ENCODE measurements at regions not wholly inside any gene's neighbourhood (a gene's known extent, or its start where the extent isn't known, plus 50 kb on each side); places are given as distances from the start of the nearest gene placed in this dataset.

- no peak for DNase-seq
These were observed 893.7 kb upstream of the SLIT2 start for GRCh38 chr4:19358015-19358414.

- DNase-seq: no peak
These were observed 902.3 kb upstream of the SLIT2 start for GRCh38 chr4:19349416-19349815.

- DNase-seq: no peak
These were observed 903.0 kb upstream of the SLIT2 start for GRCh38 chr4:19348746-19349145.

GRCh38 chr4:19346636-19347035 lies 905.1 kb upstream of the SLIT2 start:
- no peak for DNase-seq

GRCh38 chr4:19329631-19330030 lies 922.1 kb upstream of the SLIT2 start:
- no peak for DNase-seq

GRCh38 chr4:19329077-19329476 lies 922.6 kb upstream of the SLIT2 start:
- no peak for DNase-seq

GRCh38 chr4:19327364-19327763 lies 924.3 kb upstream of the SLIT2 start:
- no peak for DNase-seq

GRCh38 chr4:19324184-19324583 lies 927.5 kb upstream of the SLIT2 start:
- DNase-seq: no peak

GRCh38 chr4:19319607-19320006 lies 932.1 kb upstream of the SLIT2 start:
- no peak for DNase-seq

GRCh38 chr4:19317377-19317776 lies 934.3 kb upstream of the SLIT2 start:
- no peak for DNase-seq

GRCh38 chr4:19314116-19314515 lies 937.6 kb upstream of the SLIT2 start:
- no peak for DNase-seq

- DNase-seq: no peak
These were observed 942.3 kb upstream of the SLIT2 start for GRCh38 chr4:19309378-19309777.

- DNase-seq: no peak
These were observed 947.7 kb upstream of the SLIT2 start for GRCh38 chr4:19304028-19304427.

- no peak for DNase-seq
These were observed 950.2 kb upstream of the SLIT2 start for GRCh38 chr4:19301527-19301926.

GRCh38 chr4:19300213-19300612 lies 951.5 kb upstream of the SLIT2 start:
- no peak for DNase-seq

- DNase-seq: no peak
These were observed 952.7 kb upstream of the SLIT2 start for GRCh38 chr4:19298998-19299397.

GRCh38 chr4:19293781-19294180 lies 957.9 kb upstream of the SLIT2 start:
- DNase-seq: no peak

GRCh38 chr4:19293080-19293479 lies 958.6 kb upstream of the SLIT2 start:
- DNase-seq: no peak

- no peak for DNase-seq
These were observed 964.8 kb upstream of the SLIT2 start for GRCh38 chr4:19286924-19287323.

- no peak for DNase-seq
These were observed 966.6 kb upstream of the SLIT2 start for GRCh38 chr4:19285146-19285545.

- DNase-seq: no peak
These were observed 973.0 kb upstream of the SLIT2 start for GRCh38 chr4:19278665-19279064.

- DNase-seq: no peak
These were observed 985.1 kb upstream of the SLIT2 start for GRCh38 chr4:19266566-19266965.

GRCh38 chr4:19262467-19262866 lies 989.2 kb upstream of the SLIT2 start:
- no peak for DNase-seq

GRCh38 chr4:19260346-19260745 lies 991.4 kb upstream of the SLIT2 start:
- DNase-seq: no peak

- no peak for DNase-seq
These were observed 991.8 kb upstream of the SLIT2 start for GRCh38 chr4:19259920-19260319.

Measured in anterior cingulate cortex (tissue), 58 donors.